IPS-18c (cell line): ENCODE measurements at regions not wholly inside any gene's neighbourhood (a gene's known extent, or its start where the extent isn't known, plus 50 kb on each side); places are given as distances from the start of the nearest gene placed in this dataset.
"Not testable (repeated sequence)": the region's sequence is repeated elsewhere in the genome, so short reads cannot be mapped to it uniquely, and the experiment has no call there.

Experiments used
- H3K4me3 ChIP-seq: 2 replicates; pipeline ENCODE4 v1.7.0; 2013; ENCODE audit warnings: low read depth, mild to moderate bottlenecking, low read length, moderate library complexity; ENCODE audit not compliant: insufficient read depth
- H3K9me3 ChIP-seq: one replicate; pipeline ENCODE4 v1.6.1; 2013; ENCODE audit warnings: mild to moderate bottlenecking, low read length, moderate library complexity; ENCODE audit not compliant: control insufficient read depth, insufficient read depth

DNA sequence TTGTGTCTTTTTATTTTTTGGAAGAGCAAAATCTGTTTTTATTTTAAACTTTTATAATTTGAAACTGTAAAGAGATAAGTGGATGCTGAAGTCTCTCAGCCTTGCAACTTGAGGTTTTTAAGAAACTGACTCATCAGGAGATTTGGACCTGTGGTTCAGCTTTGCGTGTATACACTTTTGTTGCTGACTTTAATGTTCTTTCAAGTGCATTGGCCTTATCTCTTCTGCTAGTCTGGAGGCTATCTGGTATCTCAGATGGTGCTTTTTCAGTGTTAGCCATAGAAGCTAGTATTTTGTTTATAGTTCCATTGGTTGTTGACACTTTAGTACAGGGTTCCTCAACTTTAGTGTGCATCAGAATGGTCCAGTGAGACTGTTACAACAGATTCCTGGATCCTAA lies 504.0 kb upstream of the SPTLC3 start:
- Histone ChIP-seq H3K9me3 (no peaks in the 10 kb centered on the region), H3K4me3 (no peak overlapping the region)

DNA sequence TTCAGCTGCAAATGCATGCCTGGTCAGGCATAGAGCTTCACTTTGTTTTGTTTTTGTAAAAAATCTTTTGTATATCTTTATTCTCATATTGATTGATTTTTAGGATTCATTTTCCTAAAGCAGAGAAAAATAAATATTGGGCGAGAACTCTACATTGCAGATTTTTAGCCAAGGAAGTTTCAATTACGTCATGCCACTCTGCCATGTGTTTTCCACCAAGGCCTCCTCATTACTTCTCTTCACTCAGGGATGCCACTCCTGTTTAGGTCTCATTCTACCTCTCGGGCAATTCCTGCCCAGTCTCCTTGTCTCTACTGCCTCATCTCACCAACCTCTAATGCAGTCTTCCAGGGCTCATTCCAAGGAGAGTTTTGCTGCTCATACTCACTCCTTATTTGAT lies 497.3 kb upstream of the SPTLC3 start:
- no peak overlapping the region for H3K4me3 ChIP-seq
- no peaks in the 10 kb centered on the region for H3K9me3 ChIP-seq

DNA sequence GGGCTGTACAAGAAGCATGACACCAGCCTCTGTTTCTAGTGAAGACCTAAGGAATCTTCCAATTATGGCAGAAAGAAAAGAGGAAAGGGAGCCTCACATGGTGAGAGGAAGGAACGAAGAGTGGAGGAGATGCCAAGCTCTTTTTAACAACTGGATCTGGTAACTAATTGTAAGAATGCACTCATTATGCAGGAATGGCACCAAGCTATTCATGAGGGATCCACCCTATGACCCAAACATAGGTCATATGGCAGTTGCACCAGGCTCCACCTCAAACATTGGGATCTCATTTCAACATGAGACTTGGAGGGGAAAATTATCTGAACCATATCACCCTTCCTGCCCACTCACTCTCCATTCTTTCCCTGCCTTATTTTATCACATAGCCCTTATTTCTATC lies 496.0 kb upstream of the SPTLC3 start:
- Histone ChIP-seq H3K4me3 (no peak overlapping the region), H3K9me3 (no peaks in the 10 kb centered on the region)

DNA sequence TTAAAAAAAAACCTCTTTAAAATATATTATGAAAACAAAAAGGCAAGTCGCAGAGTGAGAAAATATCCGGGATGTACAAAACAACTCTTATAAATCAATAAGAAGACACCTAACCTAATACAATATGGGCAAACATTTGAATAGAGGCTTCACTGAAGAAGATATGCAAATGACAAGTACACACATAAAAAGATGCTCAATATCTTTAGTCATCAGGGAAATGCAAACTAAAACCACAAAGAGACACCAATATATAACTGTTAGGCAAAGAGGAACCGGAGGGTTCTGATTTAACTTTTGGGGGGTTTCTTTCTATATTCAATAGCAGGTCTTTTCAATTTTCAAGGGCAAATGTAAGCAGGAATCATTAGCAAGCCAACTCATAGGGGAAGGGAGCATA lies 480.7 kb upstream of the SPTLC3 start:
- Histone ChIP-seq H3K4me3 (no peak overlapping the region), H3K9me3 (no peaks in the 10 kb centered on the region)

DNA sequence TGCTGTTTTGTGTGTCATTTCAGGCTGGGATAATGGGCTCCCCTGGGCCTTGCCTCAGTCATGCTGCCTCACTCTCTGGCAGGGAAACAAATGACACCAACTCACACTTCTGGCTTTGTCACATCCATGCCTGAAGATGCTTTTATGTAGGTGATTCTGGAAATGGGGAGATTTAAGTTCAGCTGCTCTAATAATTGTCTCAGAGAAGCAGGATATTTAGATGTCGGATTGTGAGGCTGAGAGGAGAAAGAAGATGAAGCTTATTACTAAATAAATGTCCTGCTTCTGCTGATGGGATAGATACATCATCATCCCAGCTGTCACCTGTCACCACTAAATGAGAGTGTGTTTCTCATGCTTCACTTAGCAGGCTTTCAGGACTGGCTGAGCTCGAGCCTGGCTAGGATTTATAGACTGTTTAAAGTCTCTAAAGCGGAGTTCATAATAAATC lies 480.2 kb upstream of the SPTLC3 start:
- H3K4me3 ChIP-seq: no peak overlapping the region

DNA sequence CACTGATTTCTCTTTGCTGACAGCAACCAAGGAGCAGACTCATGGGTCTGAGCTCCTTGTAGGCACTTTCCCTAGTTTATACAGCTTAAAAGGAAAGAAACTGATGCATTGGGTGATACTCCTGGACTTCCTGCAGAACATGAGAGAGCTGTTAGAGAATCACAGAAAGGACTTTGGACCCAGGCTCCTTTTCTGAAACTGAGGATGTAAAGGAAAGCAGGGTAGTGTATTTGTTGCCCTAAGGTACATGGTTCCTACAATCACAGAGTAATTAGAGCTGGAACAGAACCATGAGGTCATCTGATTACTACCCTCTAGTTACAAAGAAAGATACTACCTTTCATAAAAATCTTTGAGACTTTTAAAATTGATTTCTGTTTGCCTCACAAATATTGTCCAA lies 477.1 kb upstream of the SPTLC3 start:
- H3K9me3 ChIP-seq: no peaks in the 10 kb centered on the region
- no peak overlapping the region for H3K4me3 ChIP-seq

More for the DNA sequence above, 480.2 kb upstream of the SPTLC3 start:
- no peaks in the 10 kb centered on the region for H3K9me3 ChIP-seq

DNA sequence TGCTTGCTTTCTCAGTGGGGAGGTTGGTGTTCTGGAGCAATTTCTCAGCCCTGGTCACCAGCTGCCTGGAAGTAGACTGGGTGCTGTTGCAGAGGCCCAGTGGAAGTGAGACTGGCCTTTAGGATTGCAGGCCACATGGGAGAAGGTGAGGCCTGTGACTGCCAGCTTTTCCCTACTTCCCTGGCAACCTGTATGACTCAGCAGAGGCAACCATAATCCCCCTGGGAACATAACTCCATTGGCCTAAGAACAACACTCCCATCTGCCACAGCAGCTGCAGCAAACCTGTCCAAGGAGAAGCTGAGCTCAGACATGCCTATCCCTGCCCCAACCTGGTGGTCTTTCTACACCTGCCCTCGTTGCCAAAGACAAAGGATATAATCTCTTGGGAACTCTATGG lies 473.5 kb upstream of the SPTLC3 start:
- no peak overlapping the region for H3K4me3 ChIP-seq
- H3K9me3 ChIP-seq: no peaks in the 10 kb centered on the region

DNA sequence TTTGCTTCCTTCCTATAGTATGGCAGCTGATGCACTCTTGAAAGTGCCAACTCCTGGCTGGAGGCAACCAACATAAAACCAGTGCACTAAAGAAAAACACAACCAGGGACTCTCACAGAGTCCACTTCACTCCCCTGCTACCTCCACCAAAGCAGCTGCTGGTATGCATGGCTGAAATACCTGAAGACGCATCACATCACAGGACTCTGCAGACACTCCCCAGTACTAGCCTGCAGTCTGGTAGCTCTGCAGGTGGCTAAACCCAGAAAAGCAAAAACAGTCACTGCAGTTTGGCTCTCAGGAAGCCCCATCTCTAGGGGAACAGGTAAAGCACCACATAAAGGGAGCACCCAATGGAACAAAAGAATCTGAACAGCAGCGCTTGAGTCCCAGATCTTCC lies 473.0 kb upstream of the SPTLC3 start:
- Histone ChIP-seq H3K4me3 (no peak overlapping the region), H3K9me3 (no peaks in the 10 kb centered on the region)

DNA sequence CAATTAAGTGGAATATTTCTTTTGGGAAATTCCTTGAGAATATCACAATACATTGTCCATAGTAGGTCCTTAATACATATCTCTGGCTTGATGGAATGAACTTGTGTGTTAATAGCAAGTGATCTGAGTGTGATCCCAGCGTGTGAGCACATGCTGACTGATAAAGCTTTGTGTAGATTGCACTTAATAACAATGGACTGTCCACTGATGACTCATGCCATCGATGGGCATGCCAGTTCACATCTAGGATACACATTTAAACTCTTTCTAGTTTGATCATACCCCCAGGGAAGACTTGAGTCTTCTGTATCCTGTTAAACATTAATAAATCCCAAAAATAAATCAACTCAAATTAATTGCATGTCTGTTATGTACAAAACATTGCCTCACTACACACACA lies 454.3 kb upstream of the SPTLC3 start:
- H3K9me3 ChIP-seq: no peaks in the 10 kb centered on the region
- H3K4me3 ChIP-seq: no peak overlapping the region

DNA sequence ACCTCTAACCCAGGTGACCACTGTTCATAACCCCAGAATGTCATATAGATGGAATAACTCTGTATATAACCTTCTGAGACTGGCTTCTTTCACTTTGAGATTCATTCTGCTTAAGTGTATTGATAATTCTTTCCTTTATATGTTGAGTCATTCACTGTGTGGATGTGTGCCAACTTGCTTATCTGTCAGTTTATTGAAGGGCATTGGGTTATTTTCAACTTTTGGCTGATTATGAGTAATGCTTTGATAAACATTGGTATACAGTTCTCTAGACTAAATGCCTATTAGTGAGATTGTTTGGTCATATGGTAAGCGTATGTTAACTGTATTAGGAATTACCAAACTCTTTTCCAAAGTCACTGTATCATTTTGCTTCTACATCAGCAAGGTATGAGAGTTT lies 453.4 kb upstream of the SPTLC3 start:
- H3K9me3 ChIP-seq: no peaks in the 10 kb centered on the region
- no peak overlapping the region for H3K4me3 ChIP-seq

DNA sequence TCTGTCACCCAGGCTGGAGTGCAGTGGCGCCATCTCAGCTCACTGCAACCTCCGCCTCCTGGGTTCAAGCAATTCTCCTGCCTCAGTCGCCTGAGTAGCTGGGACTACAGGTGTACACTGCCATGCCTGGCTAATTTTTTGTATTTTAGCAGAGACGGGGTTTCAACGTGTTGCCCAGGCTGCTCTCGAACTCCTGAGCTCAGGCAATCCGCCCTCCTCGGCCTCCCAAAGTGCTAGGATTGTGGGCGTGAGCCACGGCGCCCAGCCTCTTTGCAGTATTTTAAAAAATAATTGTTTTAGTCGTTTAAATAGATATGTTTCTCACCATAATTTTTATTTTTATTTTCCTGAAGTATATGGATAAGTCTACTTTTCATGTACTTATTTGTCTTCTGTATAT lies 452.9 kb upstream of the SPTLC3 start:
- H3K4me3 ChIP-seq, H3K9me3 ChIP-seq: not testable (repeated sequence)

DNA sequence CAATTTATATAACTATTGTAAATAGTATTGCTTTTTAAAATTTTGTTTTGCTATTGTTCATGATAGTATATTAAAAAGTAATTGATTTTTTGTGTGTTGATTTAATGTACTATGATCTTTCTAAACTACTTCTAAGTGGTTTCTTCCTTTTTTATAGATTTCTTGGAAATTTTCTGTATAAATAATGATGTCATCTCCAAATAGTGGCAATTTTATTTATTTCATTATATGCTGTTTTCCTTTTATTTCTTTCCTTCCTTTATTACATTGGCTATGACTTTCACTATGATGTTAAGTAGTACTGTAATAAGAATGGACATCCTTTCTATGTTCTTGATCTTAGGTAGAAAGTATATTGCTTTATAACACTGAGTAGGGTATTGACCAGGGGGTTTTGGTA lies 451.5 kb upstream of the SPTLC3 start:
- no peaks in the 10 kb centered on the region for H3K9me3 ChIP-seq

DNA sequence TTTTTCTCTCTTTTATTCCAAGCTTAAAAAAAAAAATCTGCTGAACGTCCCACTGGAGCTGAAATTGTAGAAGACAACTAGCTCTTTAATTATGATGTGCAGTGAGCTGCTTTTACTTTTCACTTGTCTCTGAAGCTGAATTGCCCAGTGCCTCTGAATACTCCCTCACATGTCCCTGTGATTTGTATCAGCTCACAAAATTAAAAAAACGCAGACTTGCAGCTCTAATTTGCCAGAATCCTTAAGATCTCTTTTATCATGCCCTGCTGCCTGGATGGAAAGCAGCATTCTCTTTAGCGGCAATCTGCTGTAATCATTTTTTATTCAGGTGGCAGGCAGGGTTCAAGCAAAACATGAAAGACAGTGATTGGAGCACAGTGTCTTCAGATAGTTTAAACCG lies 443.8 kb upstream of the SPTLC3 start:
- no peaks in the 10 kb centered on the region for H3K9me3 ChIP-seq
- H3K4me3 ChIP-seq: no peak overlapping the region

More for the DNA sequence above, 451.5 kb upstream of the SPTLC3 start:
- no peak overlapping the region for H3K4me3 ChIP-seq

DNA sequence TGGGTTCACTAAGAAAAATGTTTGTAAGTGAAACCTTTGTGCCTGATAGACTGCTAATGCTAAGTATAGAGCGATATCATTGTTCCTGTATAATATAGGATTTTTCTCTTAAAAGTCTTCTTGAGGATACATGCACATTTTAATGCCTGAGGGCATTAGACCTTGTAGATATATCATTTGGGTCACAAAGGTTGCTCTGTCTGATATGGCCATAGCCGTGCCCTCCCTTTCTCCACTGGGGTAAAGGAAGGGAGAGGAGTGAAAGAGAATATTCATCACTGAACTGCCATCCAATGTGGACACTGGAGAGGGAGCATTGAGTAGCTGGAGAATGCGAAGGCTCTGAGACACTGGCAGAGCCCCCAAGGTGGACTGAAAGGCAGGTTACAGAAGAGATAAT lies 442.2 kb upstream of the SPTLC3 start:
- Histone ChIP-seq H3K4me3 (no peak overlapping the region), H3K9me3 (no peaks in the 10 kb centered on the region)

DNA sequence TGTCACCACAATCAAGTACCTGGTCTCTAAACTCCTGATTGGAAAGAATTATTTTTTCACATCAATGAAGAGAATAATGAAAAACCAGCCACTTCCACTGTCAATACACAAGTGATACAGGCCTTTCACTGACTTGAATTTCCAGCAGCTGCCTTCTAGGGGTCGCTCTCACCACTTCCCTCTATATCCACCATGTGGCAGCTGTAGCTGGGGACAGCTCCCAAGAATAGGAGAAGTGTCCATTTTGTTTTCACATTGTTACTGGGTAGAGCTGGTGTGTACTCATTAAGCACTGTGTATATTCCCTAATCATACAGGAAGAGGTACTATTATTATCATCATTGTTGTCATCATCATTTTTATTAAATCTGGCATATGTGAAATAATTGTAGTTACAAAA lies 438.4 kb upstream of the SPTLC3 start:
- H3K9me3 ChIP-seq: no peaks in the 10 kb centered on the region
- H3K4me3 ChIP-seq: no peak overlapping the region

DNA sequence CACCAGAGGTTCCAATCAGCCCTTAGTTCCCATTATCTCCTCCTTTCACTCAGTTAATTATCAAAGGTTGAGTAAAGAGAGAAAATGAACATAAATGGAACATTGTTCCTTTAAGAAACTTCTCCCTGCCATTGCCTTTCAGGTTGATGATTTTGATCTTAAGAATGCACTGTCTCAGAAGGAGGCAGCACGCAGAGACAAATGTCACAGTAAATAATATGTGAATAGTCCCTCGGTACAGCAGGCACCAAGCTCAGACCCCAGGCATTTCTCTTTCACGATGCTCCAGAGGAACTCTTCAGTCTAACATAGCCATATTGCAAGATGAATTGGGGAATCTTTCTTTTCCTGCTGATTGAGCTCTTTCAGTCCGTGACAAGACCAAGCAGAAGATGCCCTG lies 435.3 kb upstream of the SPTLC3 start:
- no peaks in the 10 kb centered on the region for H3K9me3 ChIP-seq
- H3K4me3 ChIP-seq: no peak overlapping the region

DNA sequence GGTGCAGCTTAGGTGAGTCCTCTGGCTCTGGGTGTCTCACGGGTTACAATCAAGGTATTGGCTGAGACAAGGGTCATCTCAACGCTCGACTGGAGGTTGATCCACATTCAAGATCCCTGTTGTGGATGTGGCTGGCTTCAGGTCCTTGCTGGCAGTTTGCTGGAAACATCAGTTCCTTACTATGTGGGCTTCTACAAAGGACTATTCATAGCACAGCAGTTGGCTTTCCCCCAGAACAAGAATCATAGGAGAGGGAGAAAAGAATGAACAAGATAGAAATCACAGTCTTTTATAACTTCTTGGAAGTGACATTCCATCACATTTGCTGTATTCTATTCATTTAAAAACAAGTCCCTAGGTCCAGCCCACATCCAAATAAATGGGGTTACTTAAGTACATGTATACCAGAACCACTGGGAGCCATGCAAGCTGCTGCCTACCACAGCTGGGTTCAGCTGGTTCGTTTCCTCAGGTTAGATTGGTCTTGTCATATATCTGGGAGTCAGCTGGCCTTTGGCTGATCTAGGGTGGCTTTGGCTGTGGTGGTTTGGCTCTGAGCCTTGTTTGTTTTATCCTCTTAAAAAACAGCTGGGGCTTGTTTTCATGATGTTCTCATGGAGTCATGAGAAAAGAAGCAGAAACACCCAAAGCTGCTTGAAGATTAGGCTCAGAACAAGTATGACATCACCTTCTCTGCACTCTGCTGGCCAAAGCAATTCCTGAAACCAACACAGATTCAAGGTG lies 433.2 kb upstream of the SPTLC3 start:
- no peaks in the 10 kb centered on the region for H3K9me3 ChIP-seq
- H3K4me3 ChIP-seq: no peak overlapping the region

DNA sequence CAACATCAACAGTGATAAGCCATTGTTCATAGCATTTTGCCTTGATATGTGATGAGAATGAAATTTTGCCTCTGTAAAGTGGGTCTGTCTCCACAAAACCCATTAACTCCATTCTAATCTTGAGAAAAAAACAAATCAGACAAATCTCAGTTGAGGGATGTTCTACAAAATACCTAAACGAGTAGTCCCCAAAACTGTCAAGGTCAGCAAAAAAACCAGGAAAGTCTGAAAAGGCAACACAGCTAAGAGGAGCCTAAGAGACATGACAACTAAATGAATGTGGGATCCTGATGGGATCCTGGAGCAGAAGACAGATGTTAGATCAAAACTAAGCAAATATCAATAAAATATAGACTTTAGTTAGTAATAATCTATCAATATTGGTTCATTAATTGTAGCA lies 431.6 kb upstream of the SPTLC3 start:
- Histone ChIP-seq H3K9me3 (peaks cover 1% of the 10 kb centered on the region), H3K4me3 (no peak overlapping the region)

DNA sequence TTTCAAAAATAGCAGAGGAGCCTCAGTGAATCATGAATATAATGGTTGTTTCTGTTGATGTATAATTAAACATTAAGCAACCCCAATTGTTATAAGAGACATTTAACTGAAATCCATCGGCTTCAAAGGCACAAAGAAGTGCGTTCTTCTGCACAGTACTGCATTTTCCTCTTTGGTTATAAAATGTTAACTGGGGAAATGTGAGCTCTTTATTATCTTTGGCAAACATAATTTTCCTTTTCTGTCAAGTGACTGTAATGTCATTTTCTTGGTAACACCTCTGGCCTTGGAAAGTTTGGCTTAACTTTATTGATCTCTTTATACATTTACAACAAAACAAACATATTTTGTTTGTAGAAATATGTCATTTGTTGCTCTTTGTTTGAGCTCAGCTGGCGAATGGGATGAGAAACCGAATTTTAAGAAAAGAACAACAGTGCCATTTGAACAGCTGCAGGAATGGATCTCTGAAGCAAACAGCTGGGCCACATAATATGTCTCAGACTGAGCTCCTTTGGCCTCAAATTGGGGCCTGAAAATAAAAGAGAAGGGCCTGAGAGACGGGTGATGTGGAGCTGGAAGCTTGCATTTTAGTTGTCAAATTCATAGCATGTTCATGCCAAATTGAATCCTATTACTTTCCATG lies 427.0 kb upstream of the SPTLC3 start:
- no peak overlapping the region for H3K4me3 ChIP-seq
- peaks cover 4% of the 10 kb centered on the region for H3K9me3 ChIP-seq
